GM21737 (cell line): ENCODE measurements at regions not wholly inside any gene's neighbourhood (a gene's known extent, or its start where the extent isn't known, plus 50 kb on each side); places are given as distances from the start of the nearest gene placed in this dataset.

Experiments
- ATAC-seq: cut with Tn5 transposase; IDR thresholded peaks from one replicate; pipeline ENCODE4 v1.9.1; 2021; ENCODE audit warnings: mild to moderate bottlenecking, moderate library complexity; ENCODE audit not compliant: unreplicated experiment

- no peak for ATAC-seq
Measured at GRCh38 chr10:33402220-33403073, 68.0 kb upstream of the NRP1 start.

DNA sequence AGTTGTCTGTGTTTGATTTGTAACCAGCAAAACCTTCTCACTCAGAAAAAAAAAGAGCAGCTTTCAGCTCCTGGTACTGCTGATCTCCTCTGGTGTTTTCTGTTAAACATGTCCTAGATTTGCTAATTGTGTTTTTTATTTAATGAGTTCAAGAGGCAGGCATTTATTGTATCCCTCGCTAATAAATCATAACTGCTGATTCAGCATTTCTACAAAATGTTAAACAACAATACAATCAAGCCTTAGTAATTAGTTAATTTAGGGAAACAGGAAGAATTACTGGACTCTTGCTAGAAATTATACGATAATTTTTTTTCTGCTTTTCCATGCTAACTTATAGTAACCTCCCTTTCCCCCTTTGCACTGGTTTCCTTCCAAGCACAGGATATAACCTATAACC is 66.8 kb upstream of the NRP1 start:
- ATAC-seq: no peak

- ATAC-seq: no peak
Measured at GRCh38 chr10:33398796-33399195, 64.3 kb upstream of the NRP1 start.

GRCh38 chr10:33396938-33397337 is 62.5 kb upstream of the NRP1 start:
- ATAC-seq: no peak

- no peak for ATAC-seq
Measured at GRCh38 chr10:33396279-33396678, 61.8 kb upstream of the NRP1 start.

DNA sequence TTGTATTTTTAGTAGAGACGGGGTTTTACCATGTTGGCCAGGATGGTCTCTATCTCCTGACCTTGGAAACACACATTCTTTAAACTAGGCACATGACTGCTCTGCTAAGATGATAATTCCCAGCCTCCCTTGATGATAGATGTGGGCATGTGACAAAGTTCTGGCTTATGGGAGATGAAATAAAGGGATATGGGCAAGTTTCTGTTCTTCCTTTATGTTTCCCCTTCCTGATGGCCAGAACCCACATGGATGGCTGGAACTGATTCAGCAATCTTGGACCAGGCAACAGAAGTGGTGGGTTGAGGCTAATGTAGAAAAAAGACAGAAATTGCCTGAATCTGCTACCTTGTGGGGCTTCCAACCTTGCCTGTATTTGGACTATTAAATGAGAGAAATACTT is 60.7 kb upstream of the NRP1 start:
- ATAC-seq: no peak

GRCh38 chr10:33392706-33393105 is 58.2 kb upstream of the NRP1 start:
- ATAC-seq: no peak

GRCh38 chr10:33391611-33392465 is 57.4 kb upstream of the NRP1 start:
- ATAC-seq: no peak

GRCh38 chr10:33390046-33390445 is 55.6 kb upstream of the NRP1 start:
- ATAC-seq: no peak

DNA sequence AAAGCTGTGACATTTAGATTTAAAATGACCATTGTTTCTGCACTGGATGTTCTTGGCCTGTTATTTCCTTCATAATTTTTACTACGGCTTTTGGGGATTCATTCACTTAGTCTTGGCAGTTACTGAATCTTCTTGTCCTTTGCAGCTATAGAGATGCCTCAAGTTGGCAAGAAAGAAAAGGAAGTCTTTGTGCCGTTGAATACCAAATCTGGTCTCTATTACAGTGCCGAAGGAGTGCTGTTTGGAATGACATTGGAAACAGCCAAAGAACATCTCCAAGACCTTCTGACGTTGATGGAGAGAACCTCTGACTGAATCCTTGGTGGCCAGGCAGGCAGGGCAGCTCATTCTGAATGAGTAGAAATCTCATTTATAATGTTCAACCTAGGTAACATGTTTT is 54.3 kb upstream of the NRP1 start:
- no peak for ATAC-seq

- ATAC-seq: no peak
Measured at GRCh38 chr10:33388382-33388781, 53.9 kb upstream of the NRP1 start.

GRCh38 chr10:33387720-33388119 is 53.3 kb upstream of the NRP1 start:
- ATAC-seq: no peak

GRCh38 chr10:33386926-33387325 is 52.5 kb upstream of the NRP1 start:
- ATAC-seq: no peak

DNA sequence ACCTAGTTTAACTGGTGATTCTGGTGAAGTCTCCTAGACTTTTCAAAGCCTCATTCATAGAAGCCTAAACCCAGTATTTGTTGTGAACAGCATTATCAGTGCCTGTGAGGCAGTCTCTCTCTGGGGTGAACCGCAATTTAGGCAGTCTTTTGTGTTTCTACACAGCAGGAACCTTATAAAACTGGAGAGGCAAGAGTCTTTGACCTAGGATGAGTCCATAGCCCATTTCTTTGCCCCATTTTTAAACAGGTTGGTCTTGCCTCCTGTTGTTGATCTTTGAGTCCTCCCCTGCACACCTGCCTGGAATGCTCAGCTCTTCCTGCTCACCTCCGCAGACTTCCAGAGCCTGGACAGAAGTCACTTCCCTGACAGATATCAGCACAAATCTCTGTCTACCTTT is 51.2 kb upstream of the NRP1 start:
- ATAC-seq: no peak

- no peak for ATAC-seq
Measured at GRCh38 chr10:33385015-33385414, 50.5 kb upstream of the NRP1 start.
